Fibroblast of the aortic adventitia (primary cell): ENCODE measurements at regions not wholly inside any gene's neighbourhood (a gene's known extent, or its start where the extent isn't known, plus 50 kb on each side); places are given as distances from the start of the nearest gene placed in this dataset.

Source experiments
- DNase-seq: peaks from one replicate; pipeline ENCODE4 v3.0.0-alpha.2; 2010; ENCODE audit warnings: low read depth
- H3K4me3 ChIP-seq: 2 replicates; pipeline ENCODE4 v1.5.1; 2011; ENCODE audit warnings: low read depth, mild to moderate bottlenecking, control low read depth, low read length, moderate library complexity
- TF ChIP-seq, protein P1 (sequence below): IDR thresholded peaks from 2 replicates; pipeline ENCODE4 v1.5.1; 2011; ENCODE audit warnings: mild to moderate bottlenecking, low read length, control low read depth, inconsistent platforms; ENCODE audit not compliant: insufficient read depth

DNA sequence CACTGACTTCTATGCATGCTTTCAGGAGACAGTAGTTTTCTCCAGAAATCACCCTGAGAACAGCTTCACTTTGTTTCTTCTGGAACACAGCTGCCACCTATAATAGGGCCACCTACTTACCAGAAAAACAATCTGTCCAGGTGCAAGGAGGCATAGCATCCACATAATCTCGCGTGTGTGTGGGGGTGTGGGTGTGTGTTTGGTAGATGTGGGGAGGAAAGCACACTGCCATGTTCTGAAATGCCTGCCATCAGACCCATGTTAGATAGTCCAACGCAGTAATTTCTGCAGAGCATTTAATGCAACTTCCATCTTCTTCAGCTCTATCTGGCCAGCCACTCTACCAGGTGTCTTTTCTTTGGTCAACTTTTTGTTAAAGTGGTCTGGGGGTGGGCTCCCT lies 102.9 kb downstream of the ACER2 start:
- no peak for DNase-seq
- H3K4me3 ChIP-seq = no peak overlapping the region
- TF ChIP-seq, protein P1, sequence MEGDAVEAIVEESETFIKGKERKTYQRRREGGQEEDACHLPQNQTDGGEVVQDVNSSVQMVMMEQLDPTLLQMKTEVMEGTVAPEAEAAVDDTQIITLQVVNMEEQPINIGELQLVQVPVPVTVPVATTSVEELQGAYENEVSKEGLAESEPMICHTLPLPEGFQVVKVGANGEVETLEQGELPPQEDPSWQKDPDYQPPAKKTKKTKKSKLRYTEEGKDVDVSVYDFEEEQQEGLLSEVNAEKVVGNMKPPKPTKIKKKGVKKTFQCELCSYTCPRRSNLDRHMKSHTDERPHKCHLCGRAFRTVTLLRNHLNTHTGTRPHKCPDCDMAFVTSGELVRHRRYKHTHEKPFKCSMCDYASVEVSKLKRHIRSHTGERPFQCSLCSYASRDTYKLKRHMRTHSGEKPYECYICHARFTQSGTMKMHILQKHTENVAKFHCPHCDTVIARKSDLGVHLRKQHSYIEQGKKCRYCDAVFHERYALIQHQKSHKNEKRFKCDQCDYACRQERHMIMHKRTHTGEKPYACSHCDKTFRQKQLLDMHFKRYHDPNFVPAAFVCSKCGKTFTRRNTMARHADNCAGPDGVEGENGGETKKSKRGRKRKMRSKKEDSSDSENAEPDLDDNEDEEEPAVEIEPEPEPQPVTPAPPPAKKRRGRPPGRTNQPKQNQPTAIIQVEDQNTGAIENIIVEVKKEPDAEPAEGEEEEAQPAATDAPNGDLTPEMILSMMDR = no peak

DNA sequence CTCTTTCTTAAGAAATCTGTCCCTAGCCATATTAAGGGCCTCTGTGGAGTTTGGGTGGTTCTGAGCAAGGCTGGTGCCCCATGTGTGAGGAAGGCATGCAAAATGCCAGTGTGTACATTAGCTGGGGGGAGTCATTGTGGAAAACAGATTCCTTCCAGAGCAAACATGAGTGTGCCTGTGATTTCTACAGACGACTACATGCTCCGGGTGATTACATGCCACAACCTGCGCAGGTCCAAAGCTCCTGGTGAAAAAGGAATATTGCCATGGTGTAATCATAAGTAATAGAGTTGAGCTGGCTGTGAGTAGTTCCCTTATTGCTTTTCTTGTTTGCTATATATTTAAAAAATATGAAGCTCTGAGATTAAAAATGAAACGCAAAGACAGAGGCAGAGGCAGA lies 102.1 kb downstream of the ACER2 start:
- no peak for DNase-seq
- no peak overlapping the region for H3K4me3 ChIP-seq
- TF ChIP-seq, protein P1 = no peak
